GM18520 (cell line): ENCODE measurements at regions not wholly inside any gene's neighbourhood (a gene's known extent, or its start where the extent isn't known, plus 50 kb on each side); places are given as distances from the start of the nearest gene placed in this dataset.
"Not testable (repeated sequence)": the region's sequence is repeated elsewhere in the genome, so short reads cannot be mapped to it uniquely, and the experiment has no call there.

ENCODE experiments used
- ATAC-seq: cut with Tn5 transposase; IDR thresholded peaks from one replicate; pipeline ENCODE4 v1.9.1; 2021; ENCODE audit not compliant: unreplicated experiment

DNA sequence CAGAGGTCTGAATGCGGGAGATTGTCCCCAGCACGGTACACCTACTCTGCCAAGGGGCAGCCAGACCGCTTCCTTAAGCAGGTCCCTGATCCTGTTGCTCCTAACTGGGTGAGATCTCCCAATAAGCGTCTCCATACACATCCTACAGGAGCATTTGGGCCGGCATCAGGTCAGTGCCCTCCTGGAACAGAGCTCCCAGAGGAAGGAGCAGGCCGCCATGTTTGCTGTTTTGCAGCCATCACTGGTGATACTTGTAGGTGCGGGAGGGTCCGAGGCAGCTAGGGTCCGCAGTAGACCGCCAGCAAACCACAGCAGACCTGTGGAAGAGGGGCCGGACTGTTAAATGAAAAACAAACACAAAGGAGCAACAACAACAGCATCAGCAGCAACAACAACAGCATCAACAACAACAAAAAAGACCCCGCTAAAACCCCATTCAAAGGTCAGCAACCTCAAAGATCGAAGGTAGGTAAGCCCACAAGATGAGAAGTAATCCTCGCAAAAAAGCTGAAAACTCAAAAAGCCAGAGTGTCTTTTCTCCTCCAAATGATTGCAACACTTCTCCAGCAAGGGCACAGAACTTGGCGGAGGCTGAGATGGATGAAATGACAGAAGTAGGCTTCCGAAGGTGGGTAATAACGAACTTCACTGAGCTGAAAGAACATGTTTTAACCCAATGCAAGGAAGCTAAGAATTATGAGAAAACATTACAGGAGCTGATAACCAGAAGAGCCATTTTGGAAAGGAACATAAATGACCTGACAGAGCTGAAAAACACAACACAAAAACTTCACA is 79.0 kb upstream of the CDH7 start:
- no peak for ATAC-seq

DNA sequence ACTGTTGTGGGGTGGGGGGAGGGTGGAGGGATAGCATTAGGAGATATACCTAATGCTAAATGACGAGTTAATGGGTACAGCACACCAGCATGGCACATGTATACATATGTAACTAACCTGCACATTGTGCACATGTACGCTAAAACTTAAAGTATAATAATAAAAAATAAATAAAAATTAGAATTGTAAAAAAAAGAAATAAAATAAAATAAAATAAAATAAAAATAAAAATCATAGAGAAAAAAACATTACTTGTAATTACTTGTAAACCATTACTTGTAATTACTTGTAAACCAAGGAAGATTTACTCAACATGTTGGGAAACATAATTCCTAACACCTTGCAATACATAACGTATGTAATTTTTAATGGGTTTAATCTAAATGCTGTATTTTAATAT is 80.7 kb upstream of the CDH7 start:
- not testable (repeated sequence) for ATAC-seq

DNA sequence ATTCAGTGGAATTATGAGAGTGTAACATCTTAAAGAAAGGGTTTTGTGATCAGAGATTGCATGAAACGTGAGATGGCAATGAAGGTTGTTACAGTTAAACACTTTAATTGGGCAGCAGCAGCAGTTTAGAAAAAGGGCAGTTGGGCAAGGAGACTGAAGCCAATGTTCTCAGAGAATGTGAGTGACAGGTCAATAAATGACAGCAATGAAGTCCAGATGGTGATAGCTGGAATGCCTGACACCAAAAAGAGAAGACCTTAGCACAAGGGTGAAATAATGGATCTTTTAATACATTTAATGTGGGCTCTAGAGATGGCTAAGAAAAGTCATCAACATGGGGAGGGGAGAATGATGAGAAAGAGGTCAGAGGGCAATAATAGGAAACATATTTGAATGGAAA is 89.4 kb upstream of the CDH7 start:
- ATAC-seq: no peak

DNA sequence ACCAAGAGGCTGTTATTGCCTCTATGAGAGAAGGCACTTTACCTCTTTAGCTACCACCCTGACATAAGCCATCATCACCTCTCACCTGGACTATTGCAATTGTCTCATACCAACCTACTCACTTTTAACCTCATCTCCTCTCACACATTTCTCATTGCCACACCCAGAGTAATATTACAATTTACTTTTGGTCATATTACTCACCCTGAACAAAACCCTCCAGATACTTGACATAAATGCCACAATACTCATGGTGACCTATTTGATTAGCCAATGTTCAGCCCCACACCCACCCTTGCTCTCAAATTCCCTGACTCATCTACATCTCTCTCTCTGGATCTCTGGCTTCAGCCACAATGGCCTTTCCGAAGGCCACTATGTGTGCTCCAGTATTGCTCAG is 90.9 kb upstream of the CDH7 start:
- ATAC-seq: no peak

DNA sequence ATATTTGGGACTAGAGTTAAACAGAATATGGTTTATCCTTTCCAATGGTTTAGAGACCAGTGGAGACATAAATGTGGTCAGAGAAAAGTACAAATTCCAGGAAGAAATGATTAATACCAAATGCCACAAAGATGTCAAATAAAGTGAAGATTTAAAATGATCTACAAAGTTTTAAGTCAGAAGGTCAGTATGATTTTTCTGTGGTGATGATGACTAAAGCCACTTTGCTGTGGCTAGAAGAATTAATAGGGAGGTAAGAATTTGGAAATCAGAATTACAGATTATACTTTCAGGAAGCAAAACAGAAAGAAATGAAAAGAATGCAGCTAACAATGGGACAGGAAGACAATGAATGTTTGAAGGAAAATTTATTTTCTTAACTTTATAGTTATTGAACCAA is 91.5 kb upstream of the CDH7 start:
- no peak for ATAC-seq

DNA sequence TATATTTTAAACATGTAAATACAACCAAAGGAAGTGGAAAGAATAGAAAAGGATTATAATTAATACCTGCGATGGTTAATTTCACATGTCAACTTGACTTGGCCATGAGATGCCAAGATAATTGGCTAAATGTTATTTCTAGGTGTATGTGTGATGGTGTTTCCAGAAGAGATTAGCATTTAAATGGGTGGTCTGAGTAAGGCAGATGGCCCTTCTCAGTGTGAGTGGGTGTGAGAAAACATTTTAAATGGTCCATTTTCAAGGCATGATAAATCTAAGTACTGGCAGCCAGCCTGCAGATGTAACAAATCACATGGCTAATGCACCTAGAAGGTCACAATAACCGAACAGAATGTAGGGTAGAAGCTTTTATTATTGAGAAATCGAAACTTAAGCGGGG is 99.6 kb upstream of the CDH7 start:
- ATAC-seq: no peak

DNA sequence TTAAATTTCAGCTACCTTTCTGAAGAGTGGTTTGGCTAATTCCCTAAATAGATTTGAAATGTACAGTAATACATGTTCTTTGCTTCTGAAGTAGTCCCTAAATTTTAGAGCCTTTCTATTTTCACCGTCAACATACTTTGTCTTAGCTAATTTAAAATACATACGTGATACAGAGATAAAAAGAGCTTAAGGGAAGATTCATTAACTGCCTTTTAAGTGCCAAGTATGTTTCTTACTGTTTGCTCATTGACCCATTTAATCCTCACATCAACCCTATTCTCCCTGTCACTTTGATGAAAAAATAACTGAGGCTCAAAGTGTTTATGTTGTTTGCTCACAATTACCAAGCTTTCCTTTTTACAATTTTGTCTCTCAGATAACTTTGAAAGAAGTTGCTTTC is 118.6 kb upstream of the CDH7 start:
- no peak for ATAC-seq

DNA sequence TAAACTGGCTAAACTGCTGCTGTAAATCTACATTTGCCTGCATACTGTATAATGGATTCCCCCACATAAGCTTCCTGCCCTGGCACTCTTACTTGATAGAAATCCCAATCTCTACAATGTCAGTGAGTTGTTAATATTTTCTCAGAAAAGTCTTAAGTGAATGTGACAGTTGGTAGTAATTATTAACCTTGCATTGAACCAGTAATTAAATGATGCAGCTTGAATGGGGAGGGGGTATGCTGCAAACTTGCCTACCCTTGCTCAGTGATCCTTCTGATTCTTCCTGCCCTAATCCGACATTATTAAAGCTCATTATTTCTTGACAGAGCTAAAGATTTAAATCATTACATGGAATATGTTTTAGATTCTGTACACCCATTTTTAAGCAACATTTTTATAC is 119.0 kb upstream of the CDH7 start:
- ATAC-seq: no peak

DNA sequence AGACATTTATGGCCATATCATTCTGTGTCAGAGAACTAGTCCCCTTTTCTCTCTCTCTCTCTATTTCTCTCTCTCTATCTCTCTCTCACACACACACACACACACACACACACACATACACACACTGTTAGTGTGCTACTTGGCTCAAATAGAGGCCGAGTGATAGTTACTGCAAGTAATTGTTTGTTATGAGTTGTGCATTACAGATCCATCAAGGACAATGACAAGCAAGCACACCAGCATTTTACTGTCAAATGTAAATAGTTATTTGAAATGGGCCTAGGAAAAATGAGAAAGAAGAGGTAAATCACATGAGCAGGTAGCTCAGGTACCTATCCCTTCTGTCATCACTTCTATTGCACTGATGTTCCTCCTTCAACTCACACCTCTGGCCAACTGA is 122.4 kb upstream of the CDH7 start:
- no peak for ATAC-seq

DNA sequence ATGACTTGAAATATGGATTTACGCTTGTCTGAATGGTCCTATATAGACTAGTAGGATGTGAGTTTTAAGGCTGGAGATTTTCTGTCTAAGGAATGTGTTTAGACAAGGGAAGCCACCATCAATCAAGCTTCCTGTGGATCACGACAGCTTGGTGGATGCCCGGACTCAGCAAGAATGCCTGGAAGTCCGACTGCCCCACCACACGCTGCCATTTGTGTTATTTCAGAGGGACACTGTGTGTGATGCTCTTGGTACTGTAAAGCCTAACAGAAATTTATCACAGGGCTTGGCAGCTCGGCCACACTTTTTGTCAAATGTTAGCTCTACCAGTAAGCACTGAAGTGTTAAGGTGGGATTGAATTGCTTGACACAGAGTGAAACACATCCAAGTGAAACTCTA is 127.1 kb upstream of the CDH7 start:
- ATAC-seq: no peak

DNA sequence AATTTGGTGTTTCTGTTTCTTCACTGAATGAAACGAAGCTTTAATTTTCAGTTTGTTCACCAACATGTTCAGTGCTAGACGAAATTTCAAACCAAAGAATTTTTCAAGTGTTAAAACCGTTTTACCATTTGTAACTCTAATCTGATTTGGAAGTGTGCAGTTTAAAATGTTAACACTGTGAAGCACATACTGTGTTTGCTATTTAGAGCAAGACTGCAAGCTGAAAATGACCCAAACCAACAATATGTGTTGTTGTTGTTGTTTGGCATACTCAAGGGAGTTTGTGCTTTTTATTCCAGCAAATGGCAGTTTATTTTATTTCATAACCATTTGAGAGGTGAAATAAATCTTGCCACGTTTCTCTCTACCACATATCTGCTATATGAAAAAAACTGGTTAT is 128.4 kb upstream of the CDH7 start:
- ATAC-seq: no peak

DNA sequence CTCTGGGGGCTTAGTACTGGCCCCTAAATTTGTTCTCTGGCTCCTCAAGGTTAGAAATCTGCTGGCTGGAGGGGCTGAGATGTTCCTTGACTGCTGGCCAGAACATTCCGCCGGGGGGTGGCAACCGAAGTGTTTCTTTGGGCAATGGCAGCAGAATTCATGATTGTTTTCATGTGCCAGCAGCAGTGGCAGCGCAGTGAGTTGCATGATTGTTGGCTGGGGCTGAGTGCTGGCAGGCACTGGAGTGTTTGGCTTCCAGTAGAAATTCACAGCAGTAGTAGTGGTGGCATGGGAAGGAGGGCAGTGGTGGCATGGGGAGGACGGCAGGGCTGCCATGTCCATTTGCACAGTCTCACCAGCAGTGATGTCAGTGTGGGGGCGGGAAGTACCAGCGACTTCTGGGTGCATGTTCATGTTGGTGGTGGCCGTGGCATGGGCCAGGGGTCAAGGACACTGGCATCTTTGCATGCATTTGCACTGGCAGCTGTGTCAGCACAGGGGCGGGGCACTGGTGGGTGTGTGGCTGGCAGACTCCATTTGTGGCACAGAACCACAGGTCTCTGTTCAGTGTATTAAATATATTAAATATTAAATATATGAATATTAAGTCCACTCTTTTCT is 130.6 kb upstream of the CDH7 start:
- ATAC-seq: no peak

DNA sequence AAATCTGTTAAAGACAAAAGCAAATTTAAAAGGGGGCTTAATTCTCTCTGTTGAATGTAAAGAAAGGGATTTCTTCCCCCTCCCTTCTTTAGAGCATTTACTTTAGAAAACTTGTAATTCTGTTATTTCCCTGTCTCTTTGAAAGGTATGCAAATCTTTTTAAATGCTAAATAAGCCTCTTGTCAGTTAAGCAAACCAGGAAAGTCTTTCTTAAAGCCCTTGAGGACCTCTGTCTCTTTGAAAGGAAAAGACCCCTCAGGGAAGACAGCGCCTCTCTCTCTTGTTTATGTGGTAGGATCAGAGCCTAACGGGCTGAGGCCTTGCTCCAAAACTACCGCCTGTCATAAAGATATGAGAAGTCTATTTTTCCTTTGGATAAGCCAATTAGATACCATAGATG is 139.9 kb upstream of the CDH7 start:
- ATAC-seq: no peak

DNA sequence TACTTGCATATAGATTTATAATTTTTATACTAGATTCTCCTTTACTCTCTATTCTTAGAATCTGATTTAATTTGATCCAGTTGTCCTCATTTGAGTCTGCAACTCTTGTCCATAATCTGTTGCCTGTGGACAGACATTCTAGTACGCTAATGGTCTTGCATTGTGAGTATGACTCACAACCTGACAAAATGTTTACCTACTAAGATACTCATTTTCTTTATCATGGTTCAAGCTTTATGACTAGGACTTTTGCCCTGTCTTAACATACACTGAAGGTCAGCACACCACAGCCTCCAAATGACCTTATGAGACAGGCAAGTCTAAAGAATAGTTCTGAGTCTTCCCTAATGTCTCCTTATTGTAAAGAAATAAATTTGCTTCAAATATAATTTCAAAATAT is 142.3 kb upstream of the CDH7 start:
- no peak for ATAC-seq

DNA sequence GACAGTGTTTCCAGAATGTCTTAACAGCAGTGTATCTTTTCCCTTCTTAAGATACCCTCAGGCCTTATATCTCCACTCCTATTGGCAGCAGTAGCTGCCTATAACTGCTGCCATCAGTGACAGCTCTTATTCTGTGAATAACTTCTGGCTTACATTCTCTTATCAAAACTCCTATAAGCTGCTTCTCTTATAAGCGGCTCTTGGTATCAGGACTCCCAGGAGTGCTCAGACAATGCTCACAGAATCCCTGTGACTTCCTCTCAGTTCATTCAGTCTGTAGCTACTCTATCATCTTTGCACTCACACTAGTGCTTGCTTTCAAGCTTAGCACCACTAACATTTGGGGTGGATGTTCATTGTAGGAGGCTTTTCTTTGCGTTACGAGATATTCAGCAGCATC is 143.7 kb upstream of the CDH7 start:
- ATAC-seq: no peak

DNA sequence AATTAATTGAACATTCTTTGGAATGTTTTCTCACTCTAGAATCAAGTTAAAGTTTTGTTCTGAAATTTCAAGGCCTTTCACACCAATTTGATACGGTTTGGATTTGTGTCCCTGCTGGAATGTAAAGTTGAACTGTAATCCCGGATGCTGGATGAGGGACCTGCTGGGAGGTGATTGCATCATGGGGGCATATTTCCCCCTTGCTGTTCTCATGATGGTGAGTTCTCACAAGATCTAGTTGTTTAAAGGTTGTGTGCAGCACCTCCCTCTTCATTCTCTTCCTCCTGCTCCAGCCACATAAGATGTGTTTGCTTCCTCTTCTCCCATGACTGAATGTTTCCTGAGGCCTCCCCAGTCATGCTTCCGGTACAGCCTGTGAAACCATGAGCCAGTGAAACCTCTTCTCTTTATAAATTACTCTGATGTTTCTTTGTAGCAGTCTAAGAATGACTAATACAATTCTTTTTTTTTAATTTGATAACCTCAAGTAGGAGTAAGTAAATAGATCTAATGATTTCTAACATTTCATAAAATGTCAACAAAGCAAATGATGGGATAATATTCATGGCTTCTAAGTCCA is 144.2 kb upstream of the CDH7 start:
- ATAC-seq: no peak

DNA sequence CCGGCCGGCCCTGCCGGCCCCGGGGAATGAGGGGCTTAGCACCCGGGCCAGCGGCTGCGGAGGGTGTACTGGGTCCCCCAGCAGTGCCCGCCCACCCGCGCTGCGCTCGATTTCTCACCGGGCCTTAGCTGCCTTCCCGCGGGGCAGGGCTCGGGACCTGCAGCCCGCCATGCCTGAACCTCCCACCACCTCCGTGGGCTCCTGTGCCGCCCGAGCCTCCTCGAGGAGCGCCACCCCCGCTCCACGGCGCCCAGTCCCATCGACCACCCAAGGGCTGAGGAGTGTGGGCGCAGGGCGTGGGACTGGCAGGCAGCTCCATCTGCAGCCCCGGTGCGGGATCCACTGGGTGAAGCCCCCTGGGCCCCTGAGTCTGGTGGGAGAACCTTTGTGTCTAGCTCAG is 145.5 kb upstream of the CDH7 start:
- not testable (repeated sequence) for ATAC-seq

DNA sequence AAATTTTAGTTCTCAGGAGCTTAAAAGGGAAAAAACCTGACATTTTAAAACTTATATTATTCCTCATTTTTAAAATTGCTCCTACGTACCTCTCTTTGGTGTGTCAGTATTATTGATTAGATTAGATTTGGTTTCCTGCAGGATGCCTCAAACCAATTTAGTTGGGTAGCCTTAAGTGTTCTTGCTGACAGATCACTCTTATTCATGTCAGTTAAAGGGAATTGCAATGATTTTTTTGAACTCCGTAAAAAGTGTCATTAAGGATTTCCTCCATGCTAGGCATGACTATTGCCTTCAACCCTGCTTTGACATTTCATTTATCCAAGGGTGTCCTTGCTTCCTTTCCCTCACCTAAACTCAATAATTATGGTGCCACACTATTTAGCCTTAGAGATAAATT is 149.0 kb upstream of the CDH7 start:
- ATAC-seq: no peak

DNA sequence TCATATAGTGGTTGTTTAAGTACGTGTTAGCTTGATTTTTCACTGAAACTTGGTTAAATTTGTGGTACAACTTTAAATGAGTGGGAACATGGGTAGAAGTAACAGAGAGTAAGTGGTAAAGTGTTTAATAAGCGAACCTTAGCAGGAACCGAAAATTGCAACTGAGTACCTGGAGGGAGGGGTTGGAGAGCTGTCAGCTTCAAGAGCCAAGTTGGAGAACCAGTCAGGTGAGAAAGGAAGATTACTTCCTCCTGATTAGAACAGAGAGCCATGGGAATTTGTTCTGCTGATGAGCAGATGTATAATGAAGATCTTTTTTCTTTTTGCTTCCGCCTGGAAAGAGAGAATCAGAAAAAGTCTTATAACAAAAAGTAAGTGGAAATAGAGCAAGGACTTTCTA is 158.4 kb upstream of the CDH7 start:
- no peak for ATAC-seq

DNA sequence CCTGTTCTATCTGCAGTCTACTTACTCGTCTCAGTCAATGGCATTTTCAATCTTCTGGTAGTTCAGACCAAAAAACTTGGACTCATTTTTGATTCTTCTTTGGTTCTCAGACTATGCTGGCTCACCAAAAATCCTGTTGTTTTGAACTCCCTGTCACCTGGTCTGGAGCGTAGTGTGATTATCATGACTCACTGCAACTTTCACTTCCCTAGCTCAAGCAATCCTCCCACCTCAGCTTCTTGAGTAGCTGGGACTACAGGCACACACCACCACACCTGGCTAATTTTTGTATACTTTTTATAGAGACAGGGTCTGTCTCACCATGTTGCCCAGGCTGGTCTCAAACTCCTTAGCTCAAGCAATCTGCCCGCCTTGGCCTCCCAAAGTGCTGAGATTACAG is 163.3 kb upstream of the CDH7 start:
- ATAC-seq: no peak

DNA sequence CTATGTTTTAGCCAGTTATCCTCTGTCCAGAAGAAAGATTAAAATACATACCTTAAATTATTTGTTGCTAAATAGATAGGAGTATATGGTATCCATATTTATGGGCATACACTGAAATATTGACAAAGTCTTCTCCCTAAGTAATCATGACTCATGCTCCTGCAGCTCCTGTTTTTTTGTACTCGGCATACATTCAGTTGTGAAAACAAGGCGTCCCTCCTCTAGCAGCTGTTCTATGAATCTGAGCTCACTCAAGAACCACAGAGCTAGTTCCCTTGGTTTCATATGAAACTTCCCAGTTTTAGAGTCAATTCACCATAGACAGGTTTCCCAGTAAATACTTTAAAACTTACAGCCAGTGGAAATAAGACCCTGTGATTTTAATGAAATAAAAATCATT is 168.7 kb upstream of the CDH7 start:
- not testable (repeated sequence) for ATAC-seq

DNA sequence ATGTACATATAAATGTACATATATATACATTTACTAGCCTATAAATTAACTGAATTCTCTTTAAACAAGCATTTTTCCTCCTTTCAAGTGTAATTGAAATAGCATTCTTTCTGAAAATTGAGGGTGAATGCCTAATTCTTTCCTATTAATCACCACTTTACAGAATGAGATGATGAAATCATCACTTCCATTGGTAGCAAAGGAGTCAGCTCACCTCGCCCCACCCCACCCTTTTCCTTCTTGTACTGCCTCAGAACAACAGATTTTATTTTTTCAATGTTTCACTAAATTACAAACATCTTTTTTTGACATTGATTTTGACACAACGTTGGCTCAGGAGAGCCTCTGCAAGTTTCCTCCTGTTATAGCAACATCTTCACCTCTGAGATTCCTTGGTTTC is 181.9 kb upstream of the CDH7 start:
- ATAC-seq: no peak

DNA sequence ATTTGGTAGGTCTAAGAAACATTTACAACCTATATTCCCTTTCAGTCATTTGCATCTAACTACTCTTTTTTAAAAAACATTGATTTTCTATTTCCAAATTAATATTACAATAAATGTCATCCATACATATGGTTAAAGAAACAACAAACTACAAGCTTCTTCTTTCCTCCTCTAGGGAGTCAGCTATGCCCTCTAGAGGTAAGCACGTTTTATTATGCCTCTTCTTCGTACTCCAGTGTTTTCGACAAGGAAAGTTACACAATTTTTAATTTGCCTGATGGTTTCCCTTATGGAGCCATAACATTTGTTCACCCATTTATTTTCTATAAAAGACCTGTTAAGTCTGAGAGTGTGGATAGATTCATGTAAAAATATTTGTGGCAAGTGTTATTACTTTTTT is 183.4 kb upstream of the CDH7 start:
- no peak for ATAC-seq
